ENCODE measurements at regions not wholly inside any gene's neighbourhood (a gene's known extent, or its start where the extent isn't known, plus 50 kb on each side); places are given as distances from the start of the nearest gene placed in this dataset.

DNA sequence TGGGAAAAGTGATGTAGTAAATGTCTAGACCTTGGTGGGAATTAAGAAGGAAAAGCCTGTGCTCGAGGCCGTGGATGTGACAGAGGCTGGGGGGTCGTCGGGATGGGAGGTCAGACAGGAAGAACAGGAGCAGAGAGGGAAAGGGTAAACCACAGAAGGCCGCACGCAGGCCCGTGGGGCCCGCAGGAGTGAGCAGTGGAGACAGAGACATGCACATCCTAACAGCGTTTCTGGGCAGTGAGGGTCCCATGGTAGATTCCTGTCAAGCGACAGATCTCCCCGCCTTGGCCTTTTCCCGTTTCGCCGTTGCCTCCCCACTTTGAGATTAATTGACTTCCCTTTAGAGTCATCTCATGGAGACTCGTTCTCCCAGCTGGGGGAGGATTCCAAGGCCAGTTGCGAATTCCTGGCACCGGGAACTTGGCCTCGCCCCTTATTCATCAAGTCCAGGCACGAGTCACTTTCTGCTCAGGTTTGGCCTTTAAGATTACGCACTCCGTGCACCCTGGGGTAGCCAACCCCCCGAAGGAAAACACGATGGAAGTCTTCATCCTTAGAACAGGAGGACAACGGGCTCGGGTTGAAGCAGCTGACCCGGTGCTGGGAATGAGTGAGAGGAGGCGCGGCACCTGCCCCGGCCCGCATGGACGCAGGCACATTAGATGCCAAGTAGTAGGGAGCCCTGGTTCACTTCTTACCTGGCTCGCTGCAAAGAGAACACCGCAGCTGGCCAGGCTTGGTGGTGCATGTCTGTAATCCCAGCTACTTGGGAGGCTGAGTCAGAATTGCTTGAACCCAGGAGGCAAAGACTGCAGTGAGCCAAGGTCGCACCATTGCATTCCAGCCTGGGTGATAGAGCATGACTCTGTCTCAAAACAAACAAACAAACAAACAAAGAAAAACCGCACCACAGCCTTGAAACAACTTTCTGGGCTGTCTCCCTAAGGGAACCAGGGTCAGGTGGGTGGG lies 315.2 kb upstream of the SHH start:
- DNase-seq (ENCODE audit: low read depth) = no peak

DNA sequence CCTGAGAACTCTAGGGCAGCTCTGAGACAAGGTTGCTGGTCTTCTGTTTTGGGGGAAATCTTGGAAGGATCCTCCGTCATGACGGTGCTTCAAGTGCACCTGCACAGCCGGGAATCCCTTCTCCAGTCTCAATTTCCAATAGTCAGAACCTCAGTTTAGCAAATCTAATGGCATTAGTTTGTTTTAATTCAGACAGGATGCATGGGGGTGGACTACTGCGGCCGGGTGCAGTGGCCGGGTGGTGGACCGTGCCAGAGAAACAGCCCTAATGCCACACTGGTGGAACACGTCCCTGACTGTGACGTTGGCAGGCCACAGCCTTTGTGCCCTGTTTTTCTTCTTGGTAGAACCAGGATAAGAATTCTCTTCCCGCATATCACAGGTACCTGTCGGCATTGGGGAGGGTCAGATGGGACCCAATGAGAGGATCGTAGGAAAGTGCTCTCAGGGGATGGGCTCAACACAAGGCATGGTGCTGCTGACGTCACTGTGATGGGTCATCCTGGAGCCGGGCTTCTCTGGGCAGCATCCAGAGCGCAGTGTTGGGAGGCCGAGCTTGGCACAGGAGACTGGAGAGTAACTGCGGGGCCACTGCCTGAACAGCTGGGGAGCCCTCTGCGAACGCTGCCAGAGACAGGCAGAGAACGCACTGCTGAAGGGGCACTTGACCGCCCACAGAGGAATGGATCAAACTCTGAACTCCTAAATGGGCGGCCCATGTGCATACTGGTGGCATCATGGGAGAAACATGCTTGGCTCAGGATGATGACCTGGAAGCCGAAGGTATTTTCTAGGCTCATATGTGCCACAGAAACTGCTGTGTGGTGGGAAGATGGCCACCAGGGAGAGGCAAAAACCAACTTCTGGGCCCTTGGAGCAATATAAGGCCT lies 313.8 kb upstream of the SHH start:
- DNase-seq (ENCODE audit: low read depth) = no peak

- DNase-seq (ENCODE audit: low read depth) = no peak
Observed at GRCh38 chr7:156124356-156124755, 312.1 kb upstream of the SHH start.

GRCh38 chr7:156123362-156123761 lies 311.1 kb upstream of the SHH start:
- no peak for DNase-seq (ENCODE audit: low read depth)

DNA sequence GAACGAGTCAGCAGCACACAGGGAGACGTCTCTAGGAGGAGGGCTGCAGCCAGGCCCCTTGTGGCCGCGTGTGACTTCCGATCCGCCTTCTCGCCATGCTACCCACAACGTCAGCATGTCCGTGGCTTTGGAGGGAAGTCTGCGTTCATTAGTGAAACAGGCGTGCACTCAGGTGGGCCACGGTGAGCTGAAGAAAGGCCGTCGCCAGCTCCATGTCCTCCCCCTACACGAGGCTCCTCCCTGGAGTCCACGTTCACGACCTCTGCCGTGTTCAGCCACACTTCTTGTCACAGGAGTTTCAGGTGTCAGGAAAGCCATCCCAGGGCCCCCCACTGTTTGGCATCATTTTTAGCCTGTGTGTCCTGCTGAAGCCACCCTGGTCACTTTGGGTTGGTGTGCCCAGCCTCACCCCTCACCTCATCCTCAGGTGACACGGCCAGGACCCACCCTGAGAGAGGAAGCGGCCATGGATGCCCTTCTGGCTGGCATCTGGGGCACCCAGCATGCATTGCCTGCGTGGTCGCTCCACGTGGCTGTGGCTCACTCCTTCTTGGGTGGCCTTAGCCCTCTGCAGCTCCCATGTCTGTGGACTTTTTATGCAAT lies 310.6 kb upstream of the SHH start:
- no peak for DNase-seq (ENCODE audit: low read depth)

GRCh38 chr7:156121956-156122355 lies 309.7 kb upstream of the SHH start:
- no peak for DNase-seq (ENCODE audit: low read depth)

- no peak for DNase-seq (ENCODE audit: low read depth)
Observed at GRCh38 chr7:156121434-156121833, 309.2 kb upstream of the SHH start.

- DNase-seq (ENCODE audit: low read depth) = no peak
Observed at GRCh38 chr7:156120552-156120951, 308.3 kb upstream of the SHH start.

DNA sequence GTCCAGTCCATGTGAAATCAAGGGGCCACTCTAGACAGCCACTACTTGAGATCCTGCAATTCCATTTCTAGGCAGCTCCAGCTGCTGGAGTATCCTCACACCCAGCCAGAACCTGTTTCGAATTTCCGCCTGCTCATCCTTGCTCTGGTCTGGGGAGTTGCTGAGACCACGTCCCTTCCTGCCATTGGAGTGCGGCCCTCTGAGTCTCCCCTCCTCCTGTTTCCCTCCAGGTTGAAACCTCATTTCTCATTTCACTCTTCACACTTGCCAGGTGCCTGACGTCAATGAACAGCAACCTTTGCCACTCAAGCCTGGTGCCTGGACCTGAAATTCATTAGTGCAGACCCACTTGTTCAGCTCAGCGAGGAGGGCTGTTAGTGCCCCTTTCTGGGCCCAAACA lies 307.5 kb upstream of the SHH start:
- DNase-seq (ENCODE audit: low read depth) = no peak

DNA sequence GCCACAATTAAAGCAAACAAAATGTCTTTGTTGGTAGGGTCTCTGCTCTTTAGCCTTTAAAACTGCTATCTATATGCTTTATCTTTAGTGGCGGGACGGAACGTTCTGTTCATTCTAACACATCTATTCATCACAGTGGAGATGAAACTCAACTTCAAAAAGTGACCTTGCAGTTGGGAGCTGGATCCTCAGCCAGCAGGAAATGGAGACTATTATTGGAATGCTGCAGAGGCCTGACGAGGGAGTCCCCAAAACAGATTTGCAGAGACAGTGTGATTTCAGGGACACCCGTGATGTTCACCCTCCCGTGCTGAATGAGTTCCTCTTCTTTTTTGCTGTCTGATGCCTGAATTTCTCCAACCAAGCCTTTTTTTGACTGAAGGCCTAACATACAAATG lies 306.0 kb upstream of the SHH start:
- no peak for DNase-seq (ENCODE audit: low read depth)

DNA sequence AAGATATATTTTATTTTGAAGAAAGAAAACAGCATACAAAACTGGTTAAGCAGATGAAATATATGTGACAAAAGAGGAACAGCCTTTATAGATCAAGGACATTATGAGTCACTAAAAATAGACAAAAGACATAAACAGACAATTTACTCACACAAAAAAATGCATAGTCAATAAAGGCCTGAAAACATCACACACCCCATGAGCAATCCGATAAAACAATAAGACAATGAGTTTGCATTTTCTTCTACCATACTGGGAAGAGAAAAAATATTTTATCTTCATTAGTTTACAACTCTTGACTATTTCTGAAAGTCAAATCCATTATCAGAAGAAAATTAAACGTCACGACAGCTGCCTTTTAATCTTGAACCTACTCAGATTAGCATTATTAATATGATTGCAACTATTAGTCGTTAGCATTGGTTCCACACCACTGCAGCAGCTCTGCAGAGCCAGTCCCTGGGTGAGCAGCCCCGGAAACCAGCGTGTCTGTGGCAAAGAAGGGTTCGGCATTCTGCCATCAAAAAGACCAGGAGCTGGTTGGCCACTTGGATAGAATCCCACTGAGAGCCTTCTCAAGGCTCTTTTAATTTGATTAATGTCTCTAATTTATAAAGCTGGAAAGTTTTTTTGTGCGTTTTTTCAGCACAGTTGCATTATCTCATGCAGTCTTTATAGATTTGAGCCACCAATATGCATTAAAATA lies 305.4 kb upstream of the SHH start:
- DNase-seq (ENCODE audit: low read depth) = no peak

DNA sequence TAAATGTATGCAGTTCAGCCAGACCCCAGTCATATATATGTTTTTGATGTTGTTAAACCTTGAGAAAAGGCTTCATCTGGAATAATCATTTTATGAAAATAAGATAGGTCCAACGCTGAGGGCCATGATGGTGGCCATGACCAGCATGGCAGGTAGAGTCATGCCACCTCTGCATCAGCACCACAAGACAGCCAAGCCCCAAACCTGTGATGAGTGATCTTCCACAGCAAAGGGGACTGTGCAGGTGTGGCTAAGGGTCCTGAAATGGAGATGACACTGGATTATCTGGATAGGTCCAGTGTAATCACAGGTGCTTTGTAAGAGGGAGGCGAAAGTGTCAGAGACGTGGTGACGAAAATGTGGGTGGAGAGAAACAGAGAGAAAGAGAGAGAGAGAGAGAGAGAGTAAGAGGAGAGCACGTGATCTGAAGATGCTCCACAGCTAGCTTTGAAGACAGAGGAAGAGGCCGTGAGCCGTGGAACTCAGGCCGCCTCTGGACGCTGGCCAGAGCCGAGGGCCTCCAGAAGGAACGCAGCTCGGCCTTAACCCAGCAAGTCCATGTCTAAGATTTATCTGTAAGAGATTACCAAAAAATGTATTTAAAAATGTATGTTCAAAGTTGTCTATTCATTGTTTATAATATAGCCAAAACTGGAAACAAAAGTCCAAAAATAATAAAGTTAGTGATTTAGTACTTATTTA lies 304.4 kb upstream of the SHH start:
- no peak for DNase-seq (ENCODE audit: low read depth)

DNA sequence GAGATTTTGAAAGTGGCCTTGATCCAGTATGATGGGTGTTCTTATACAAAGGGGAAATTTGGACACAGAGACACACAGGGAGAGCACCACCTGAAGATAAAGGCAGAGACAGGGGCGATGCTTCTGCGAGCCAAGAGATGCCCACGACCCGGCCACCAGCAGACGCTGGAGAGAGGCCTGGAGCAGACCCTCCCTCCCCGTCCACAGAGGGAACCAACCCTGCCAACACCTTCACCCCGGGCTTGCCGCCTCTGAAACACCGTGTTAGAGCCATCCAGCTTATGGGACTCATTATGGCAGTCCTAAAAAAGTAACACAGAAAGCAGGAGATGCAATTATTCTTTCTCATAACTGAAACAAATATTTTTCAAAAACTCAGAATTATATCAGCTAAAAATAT lies 303.3 kb upstream of the SHH start:
- no peak for DNase-seq (ENCODE audit: low read depth)

DNA sequence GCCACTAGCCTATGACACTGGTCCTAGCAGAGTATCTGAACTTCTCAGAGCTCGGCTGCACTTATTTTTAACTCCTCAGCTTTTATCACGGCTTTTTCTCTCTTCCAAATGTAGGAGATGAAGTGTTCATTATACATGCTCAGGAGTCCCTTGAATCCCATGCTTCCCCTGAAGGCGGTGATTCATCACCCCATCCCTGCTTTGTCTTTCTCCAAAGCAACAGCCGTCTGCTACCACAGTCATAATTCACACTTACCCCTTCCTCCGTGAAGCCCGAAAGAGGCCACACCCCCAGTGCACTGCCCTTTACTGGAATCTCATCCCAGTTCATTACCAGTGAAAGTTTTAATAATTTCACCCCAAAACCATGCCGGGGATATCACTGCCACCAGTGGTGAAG lies 301.5 kb upstream of the SHH start:
- DNase-seq (ENCODE audit: low read depth) = no peak

- no peak for DNase-seq (ENCODE audit: low read depth)
Observed at GRCh38 chr7:156109988-156110387, 297.7 kb upstream of the SHH start.

DNA sequence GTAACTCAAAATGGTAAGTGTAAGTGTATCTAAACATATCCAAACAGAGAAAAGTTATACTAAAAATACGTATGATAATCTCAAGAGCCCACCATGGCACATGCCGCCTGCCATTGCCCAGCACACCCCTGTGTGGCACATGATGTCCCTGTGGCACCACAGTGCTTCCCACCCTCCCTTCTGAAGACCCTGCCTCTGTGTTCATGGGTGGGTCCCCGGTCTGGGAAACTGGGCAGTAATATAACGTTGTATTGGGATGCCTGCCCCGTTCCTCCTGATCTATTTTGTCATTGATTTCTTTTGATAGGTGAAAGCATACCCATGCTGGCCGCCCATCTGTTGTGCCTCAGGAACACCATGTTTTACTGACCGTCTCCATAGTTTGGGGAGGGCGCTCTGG lies 296.8 kb upstream of the SHH start:
- no peak for DNase-seq (ENCODE audit: low read depth)

DNA sequence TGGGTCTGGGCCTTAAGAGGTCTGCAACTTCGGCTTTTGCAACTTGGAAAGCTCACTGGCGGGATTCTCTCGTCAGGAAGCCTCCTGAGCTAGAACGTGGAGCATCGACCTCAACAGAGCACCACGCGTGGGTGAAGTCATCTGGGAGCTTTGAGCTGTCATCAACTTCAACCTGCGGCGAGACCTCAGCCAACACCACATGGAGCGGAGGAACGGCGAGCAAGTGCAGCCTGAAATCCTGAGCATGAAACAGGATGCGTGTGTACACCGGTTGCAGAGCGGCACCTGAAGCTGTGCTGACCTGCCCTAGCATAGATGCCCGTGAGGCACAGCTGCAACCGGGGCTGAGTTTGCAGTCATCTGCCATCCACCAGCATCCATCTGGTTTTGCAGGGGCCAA lies 295.7 kb upstream of the SHH start:
- no peak for DNase-seq (ENCODE audit: low read depth)

- DNase-seq (ENCODE audit: low read depth) = no peak
Observed at GRCh38 chr7:156106107-156106426, 293.8 kb upstream of the SHH start.

DNA sequence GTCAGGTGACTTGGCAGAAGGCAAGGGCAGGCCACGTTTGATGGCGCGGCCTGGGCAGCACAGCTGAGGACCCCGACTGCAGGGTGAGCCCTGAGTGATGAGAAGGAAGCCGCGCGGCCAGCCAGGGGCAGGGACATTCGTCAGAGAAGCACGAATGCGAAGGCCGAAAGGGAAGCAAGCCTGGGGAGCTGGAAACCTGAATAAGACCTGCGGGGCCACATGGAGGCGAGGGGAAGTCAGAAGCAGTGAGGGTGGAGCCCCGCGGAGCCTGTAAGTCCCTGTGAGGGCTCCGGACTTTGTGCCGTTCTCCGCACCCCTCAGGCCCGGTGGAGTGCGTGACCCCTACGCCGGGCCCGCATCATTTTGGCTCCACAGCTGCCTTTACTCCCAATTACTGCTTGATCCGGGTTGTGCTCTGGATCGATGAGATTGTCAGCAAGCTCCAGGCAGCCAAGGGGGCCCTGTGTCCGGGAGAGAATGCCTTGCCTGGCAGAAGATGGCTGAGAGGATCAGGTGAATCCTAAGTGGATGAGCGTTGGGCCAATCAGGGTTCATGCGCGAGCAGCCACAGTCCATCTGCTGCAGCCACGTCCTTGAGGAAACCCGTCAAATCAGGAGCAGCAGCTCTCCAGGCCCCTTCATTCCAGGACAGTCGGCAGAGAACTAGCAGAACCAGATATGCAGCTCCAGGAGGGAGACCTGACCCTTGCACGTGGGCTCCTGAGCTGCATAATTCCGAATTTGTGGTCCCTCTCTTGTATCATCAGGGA lies 293.3 kb upstream of the SHH start:
- no peak for DNase-seq (ENCODE audit: low read depth)

GRCh38 chr7:156104501-156105336 lies 292.5 kb upstream of the SHH start:
- no peak for DNase-seq (ENCODE audit: low read depth)

Data from non-pigmented ciliary epithelial cell (primary cell).